Epithelial cell of esophagus (primary cell): ENCODE measurements at regions not wholly inside any gene's neighbourhood (a gene's known extent, or its start where the extent isn't known, plus 50 kb on each side); places are given as distances from the start of the nearest gene placed in this dataset.
A peak's percentile ranks its signal among the peaks of the same experiment; 100 is the strongest.

Experiments used
- DNase-seq: peaks from one replicate; pipeline ENCODE4 v3.0.0; 2010; ENCODE audit warnings: low read depth
- H3K4me3 ChIP-seq: 2 replicates; pipeline ENCODE4 v1.5.1; 2011; ENCODE audit warnings: mild to moderate bottlenecking, low read length, control low read depth
- TF ChIP-seq, protein P1 (sequence below): IDR thresholded peaks from 2 replicates; pipeline ENCODE4 v1.5.1; 2011; ENCODE audit warnings: low read depth, mild to moderate bottlenecking, low read length, control low read depth, inconsistent platforms; ENCODE audit not compliant: insufficient read depth; ENCODE audit errors: missing control alignments

- H3K4me3 ChIP-seq = no peak overlapping the region
- TF ChIP-seq, protein P1, sequence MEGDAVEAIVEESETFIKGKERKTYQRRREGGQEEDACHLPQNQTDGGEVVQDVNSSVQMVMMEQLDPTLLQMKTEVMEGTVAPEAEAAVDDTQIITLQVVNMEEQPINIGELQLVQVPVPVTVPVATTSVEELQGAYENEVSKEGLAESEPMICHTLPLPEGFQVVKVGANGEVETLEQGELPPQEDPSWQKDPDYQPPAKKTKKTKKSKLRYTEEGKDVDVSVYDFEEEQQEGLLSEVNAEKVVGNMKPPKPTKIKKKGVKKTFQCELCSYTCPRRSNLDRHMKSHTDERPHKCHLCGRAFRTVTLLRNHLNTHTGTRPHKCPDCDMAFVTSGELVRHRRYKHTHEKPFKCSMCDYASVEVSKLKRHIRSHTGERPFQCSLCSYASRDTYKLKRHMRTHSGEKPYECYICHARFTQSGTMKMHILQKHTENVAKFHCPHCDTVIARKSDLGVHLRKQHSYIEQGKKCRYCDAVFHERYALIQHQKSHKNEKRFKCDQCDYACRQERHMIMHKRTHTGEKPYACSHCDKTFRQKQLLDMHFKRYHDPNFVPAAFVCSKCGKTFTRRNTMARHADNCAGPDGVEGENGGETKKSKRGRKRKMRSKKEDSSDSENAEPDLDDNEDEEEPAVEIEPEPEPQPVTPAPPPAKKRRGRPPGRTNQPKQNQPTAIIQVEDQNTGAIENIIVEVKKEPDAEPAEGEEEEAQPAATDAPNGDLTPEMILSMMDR = no peak
- peak; percentile 15 for DNase-seq
Observed at GRCh38 chr10:47207281-47207615, 92.7 kb upstream of the GDF10 start.

GRCh38 chr10:47207894-47208469 lies 92.0 kb upstream of the GDF10 start:
- DNase-seq = no peak
- no peak overlapping the region for H3K4me3 ChIP-seq

DNA sequence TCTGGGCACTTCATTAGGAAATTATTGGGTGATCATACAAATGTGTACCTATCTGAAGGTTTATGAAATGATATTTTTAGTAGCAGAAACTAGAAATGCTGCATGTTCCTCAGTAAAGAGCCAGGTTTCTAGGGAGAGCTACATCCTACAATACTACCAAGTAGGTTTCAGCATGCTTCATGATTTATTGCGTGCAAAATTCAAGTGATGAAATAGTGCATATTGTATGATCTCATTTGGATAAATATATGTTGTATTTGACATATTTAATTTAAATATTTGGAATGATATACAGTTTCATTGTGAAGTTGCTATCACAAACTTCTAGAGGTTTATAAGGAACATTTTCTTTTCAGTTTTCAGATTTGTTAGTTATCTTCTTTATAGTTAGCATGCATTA lies 90.5 kb upstream of the GDF10 start:
- H3K4me3 ChIP-seq = no peak overlapping the region
- TF ChIP-seq, protein P1 = no peak
- DNase-seq = no peak

More at GRCh38 chr10:47207894-47208469, 92.0 kb upstream of the GDF10 start:
- TF ChIP-seq, protein P1 = no peak

- no peak for DNase-seq
- H3K4me3 ChIP-seq = no peak overlapping the region
- TF ChIP-seq, protein P1 = no peak
Observed at GRCh38 chr10:47214520-47214919, 85.5 kb upstream of the GDF10 start.

GRCh38 chr10:47217113-47217512 lies 82.9 kb upstream of the GDF10 start:
- H3K4me3 ChIP-seq = no peak overlapping the region
- DNase-seq = no peak
- TF ChIP-seq, protein P1 = no peak

DNA sequence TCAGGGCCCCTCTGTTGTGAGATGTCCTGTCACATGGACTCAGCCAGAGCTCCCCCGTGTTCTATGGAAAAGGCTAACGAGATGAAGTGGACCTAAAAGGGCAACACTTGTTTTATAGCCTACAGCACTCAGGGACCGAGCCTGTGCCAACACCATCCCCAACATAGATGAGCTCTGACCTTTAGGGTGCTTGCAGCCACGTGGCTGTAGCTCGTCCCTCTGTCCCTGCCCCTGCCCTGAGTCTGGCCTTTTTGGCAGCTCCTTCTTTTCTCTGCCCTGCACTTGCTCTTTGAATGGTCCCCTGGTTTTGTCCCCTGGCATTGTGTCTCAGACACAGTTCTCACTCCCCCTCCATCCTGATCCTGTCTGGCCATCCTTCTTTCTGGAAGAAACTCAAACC lies 81.2 kb upstream of the GDF10 start:
- no peak for DNase-seq
- H3K4me3 ChIP-seq = no peak overlapping the region
- TF ChIP-seq, protein P1 = no peak

DNA sequence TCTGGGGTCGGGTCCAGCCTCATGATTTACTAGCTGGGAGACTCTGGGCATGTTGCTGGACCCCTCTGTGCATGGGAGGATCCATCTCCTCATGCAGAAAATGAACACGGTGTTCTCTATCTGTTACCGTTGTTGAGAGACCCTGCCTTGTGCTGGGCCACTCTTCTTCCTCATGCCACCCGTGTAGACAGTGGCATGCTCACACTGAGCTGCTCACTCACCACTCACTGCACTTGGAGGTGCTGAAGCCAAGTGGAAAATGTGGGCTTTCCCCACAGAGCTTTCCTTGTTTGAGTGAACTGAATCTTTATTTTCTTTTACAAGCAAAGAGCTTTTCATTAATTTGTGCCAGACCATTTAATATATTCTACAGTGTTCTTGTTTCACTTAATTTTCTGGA lies 77.5 kb upstream of the GDF10 start:
- DNase-seq = no peak
- TF ChIP-seq, protein P1 = no peak

More for the DNA sequence above, 77.5 kb upstream of the GDF10 start:
- no peak overlapping the region for H3K4me3 ChIP-seq
